PFSK-1 (cell line): ENCODE measurements at regions not wholly inside any gene's neighbourhood (a gene's known extent, or its start where the extent isn't known, plus 50 kb on each side); places are given as distances from the start of the nearest gene placed in this dataset.

ENCODE experiments used
- FOXP2 ChIP-seq: optimal IDR thresholded peaks from 2 replicates; pipeline ENCODE3; 2011; ENCODE audit warnings: borderline replicate concordance, control low read depth, inconsistent platforms; ENCODE audit not compliant: insufficient read depth; ENCODE audit errors: extremely low read length, extremely low read depth
- POLR2AphosphoS5 ChIP-seq: IDR thresholded peaks from 2 replicates; pipeline ENCODE4 v1.6.1; 2012; ENCODE audit warnings: low read depth, mild to moderate bottlenecking, control low read depth, low read length, moderate library complexity
- REST ChIP-seq, 2 experiments: IDR thresholded peaks; 2 replicates each; pipeline versions ENCODE4 v1.6.1 to v1.8.0; 2011 to 2012; ENCODE audit warnings: low read depth in 2 of 2, low read length in 2 of 2, control low read depth in 1 of 2, inconsistent platforms in 1 of 2, mild to moderate bottlenecking in 1 of 2, moderate library complexity in 1 of 2; ENCODE audit not compliant: insufficient read depth in 1 of 2
- SIN3A ChIP-seq: IDR thresholded peaks from 2 replicates; pipeline ENCODE4 v1.6.1; 2012; ENCODE audit warnings: mild to moderate bottlenecking, low read length, moderate library complexity, borderline replicate concordance; ENCODE audit not compliant: insufficient read depth
- TAF1 ChIP-seq: IDR thresholded peaks from 2 replicates; pipeline ENCODE4 v1.6.1; 2012; ENCODE audit warnings: low read length, control low read depth, borderline replicate concordance; ENCODE audit not compliant: insufficient read depth

- TF ChIP-seq TAF1 (no peak), FOXP2 (no peak), SIN3A (no peak), REST (IDR thresholded peaks at IDR 0.05; ENCODE audit: insufficient read depth in 1 of 2, low read depth in 2 of 2, low read length in 2 of 2) (no peak), POLR2AphosphoS5 (no peak)
These were observed 1025.0 kb downstream of the JRKL start for GRCh38 chr11:97414801-97415200.

- TF ChIP-seq SIN3A (no peak), FOXP2 (no peak), POLR2AphosphoS5 (no peak), REST (IDR thresholded peaks at IDR 0.05; ENCODE audit: insufficient read depth in 1 of 2, low read depth in 2 of 2, low read length in 2 of 2) (no peak), TAF1 (no peak)
These were observed 1029.9 kb downstream of the JRKL start for GRCh38 chr11:97419729-97420128.

- no peak for TF ChIP-seq SIN3A
- TF ChIP-seq FOXP2, result no peak
- TF ChIP-seq POLR2AphosphoS5, result no peak
- TF ChIP-seq REST (IDR thresholded peaks at IDR 0.05; ENCODE audit: insufficient read depth in 1 of 2, low read depth in 2 of 2, low read length in 2 of 2), result no peak
- no peak for TF ChIP-seq TAF1
These were observed 1038.5 kb downstream of the JRKL start for GRCh38 chr11:97428247-97428790.

- TF ChIP-seq TAF1 (no peak), SIN3A (no peak), POLR2AphosphoS5 (no peak), REST (IDR thresholded peaks at IDR 0.05; ENCODE audit: insufficient read depth in 1 of 2, low read depth in 2 of 2, low read length in 2 of 2) (no peak), FOXP2 (no peak)
These were observed 1041.1 kb downstream of the JRKL start for GRCh38 chr11:97430877-97431276.

- TF ChIP-seq REST (IDR thresholded peaks at IDR 0.05; ENCODE audit: insufficient read depth in 1 of 2, low read depth in 2 of 2, low read length in 2 of 2) (no peak), TAF1 (no peak), SIN3A (no peak), POLR2AphosphoS5 (no peak), FOXP2 (no peak)
These were observed 1043.1 kb downstream of the JRKL start for GRCh38 chr11:97432926-97433325.
